ENCODE measurements at regions not wholly inside any gene's neighbourhood (a gene's known extent, or its start where the extent isn't known, plus 50 kb on each side); places are given as distances from the start of the nearest gene placed in this dataset.

DNA sequence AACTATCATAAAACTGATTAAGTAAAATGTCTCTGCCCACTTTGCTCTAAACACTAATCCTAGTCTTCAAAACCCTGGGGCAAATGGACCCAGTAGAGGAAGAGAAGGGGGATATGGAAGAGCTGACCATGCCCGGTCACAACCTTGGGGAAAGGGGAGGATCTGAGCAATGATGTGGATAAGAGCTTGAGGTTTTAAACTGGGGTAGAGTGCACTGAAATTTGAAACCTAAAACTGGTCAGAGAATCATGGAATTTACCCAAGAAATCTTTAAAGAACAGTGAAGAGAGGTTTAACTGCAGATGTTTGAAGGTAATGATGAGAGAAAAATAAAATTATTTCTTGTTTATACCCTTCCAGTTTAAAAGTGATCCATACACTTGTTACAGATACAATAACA is 110.8 kb downstream of the MRPS30 start:
- Mint-ChIP-seq H3K27me3 (ENCODE audit: low read depth in 3 of 3) (peaks cover 0 to 3% (median 0%) of the 10 kb centered on the region in 3 donors), H3K9me3 (peaks cover 3 to 13% (median 7%) of the 10 kb centered on the region in 7 donors), H3K27ac (no peak overlapping the region), H3K4me3 (no peak overlapping the region), H3K4me1 (no peaks in the 10 kb centered on the region), H3K36me3 (no peaks in the 10 kb centered on the region)
- Histone ChIP-seq H3K9me3 (replicated peaks in 1 of 2; ENCODE audit: control insufficient read depth in 1 of 2, insufficient read depth in 1 of 2, low read length in 2 of 2) (peaks cover 14 to 17% of the 10 kb centered on the region in 2 donors), H2AFZ (ENCODE audit: insufficient read depth, low read depth, low read length, poor library complexity, severe bottlenecking) (no peak overlapping the region), H3K4me2 (replicated peaks; ENCODE audit: extremely low read depth, low read length, poor library complexity, severe bottlenecking) (no peak overlapping the region), H4K20me1 (ENCODE audit: insufficient read depth, low read length) (no peaks in the 10 kb centered on the region), H3K79me2 (ENCODE audit: insufficient read depth, low read length) (no peaks in the 10 kb centered on the region), H3K4me1 (ENCODE audit: control insufficient read depth in 1 of 2, insufficient read depth in 2 of 2, low read length in 2 of 2) (no peaks in the 10 kb centered on the region), H3K27ac (ENCODE audit: low read depth in 1 of 2, low read length in 2 of 2) (no peak overlapping the region), H3K4me3 (replicated peaks in 1 of 3; ENCODE audit: low read depth in 2 of 3, low read length in 3 of 3) (no peak overlapping the region), H3K36me3 (replicated peaks in 1 of 2; ENCODE audit: control insufficient read depth in 1 of 2, insufficient read depth in 2 of 2, low read length in 2 of 2) (no peaks in the 10 kb centered on the region), H3K27me3 (ENCODE audit: control insufficient read depth in 2 of 2, insufficient read depth in 2 of 2, low read length in 2 of 2) (no peaks in the 10 kb centered on the region), H3K9ac (ENCODE audit: insufficient read depth, low read length, poor library complexity, severe bottlenecking) (no peak overlapping the region)
- intact Hi-C loops (cut with micrococcal nuclease), result no loop called here
- whole genome bisulfite sequencing (ENCODE audit: insufficient coverage), result 100% methylated on average over 1 of the region's 1 CpG
- DNase-seq, result no peak
- TF ChIP-seq, protein P1, sequence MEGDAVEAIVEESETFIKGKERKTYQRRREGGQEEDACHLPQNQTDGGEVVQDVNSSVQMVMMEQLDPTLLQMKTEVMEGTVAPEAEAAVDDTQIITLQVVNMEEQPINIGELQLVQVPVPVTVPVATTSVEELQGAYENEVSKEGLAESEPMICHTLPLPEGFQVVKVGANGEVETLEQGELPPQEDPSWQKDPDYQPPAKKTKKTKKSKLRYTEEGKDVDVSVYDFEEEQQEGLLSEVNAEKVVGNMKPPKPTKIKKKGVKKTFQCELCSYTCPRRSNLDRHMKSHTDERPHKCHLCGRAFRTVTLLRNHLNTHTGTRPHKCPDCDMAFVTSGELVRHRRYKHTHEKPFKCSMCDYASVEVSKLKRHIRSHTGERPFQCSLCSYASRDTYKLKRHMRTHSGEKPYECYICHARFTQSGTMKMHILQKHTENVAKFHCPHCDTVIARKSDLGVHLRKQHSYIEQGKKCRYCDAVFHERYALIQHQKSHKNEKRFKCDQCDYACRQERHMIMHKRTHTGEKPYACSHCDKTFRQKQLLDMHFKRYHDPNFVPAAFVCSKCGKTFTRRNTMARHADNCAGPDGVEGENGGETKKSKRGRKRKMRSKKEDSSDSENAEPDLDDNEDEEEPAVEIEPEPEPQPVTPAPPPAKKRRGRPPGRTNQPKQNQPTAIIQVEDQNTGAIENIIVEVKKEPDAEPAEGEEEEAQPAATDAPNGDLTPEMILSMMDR (IDR thresholded peaks at IDR 0.05), result no peak

DNA sequence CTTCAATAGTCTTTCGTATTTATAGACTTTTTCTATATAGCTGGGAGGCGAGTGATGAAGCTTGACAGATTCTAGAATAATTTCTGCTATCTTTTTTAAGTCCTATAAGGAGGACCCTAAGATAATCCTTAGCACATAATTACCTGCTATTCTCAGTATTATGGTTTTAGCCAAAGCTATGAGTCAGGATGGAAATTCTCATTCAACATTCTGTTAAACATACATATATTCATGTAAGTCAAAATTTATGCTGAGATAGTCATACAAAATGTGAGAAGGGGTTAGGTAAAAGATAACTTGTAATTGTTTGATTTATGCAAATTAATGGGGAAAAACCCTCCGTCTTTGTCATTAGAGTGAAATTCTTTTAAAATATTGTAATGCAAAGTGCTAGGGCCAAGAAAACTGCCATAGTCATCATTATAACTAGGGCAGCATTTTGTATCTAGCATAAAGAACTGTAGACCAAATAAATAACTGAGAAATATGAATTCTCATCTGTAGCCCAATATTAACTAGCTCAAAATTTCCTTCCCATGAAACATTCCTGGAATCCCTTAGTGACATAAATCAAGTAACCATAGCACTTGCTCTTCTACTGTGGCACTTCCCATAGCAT is 118.5 kb downstream of the MRPS30 start:
- Histone ChIP-seq H3K9me3 (replicated peaks in 1 of 2; ENCODE audit: control insufficient read depth in 1 of 2, insufficient read depth in 1 of 2, low read length in 2 of 2) (peaks cover 6 to 9% of the 10 kb centered on the region in 2 donors), H3K4me2 (replicated peaks; ENCODE audit: extremely low read depth, low read length, poor library complexity, severe bottlenecking) (no peak overlapping the region), H3K9ac (ENCODE audit: insufficient read depth, low read length, poor library complexity, severe bottlenecking) (no peak overlapping the region), H4K20me1 (ENCODE audit: insufficient read depth, low read length) (no peaks in the 10 kb centered on the region), H3K27ac (ENCODE audit: low read depth in 1 of 2, low read length in 2 of 2) (no peak overlapping the region), H3K4me3 (replicated peaks in 1 of 3; ENCODE audit: low read depth in 2 of 3, low read length in 3 of 3) (no peak overlapping the region), H3K36me3 (replicated peaks in 1 of 2; ENCODE audit: control insufficient read depth in 1 of 2, insufficient read depth in 2 of 2, low read length in 2 of 2) (no peaks in the 10 kb centered on the region), H3K4me1 (ENCODE audit: control insufficient read depth in 1 of 2, insufficient read depth in 2 of 2, low read length in 2 of 2) (no peaks in the 10 kb centered on the region), H3K27me3 (ENCODE audit: control insufficient read depth in 2 of 2, insufficient read depth in 2 of 2, low read length in 2 of 2) (no peaks in the 10 kb centered on the region), H3K79me2 (ENCODE audit: insufficient read depth, low read length) (no peaks in the 10 kb centered on the region), H2AFZ (ENCODE audit: insufficient read depth, low read depth, low read length, poor library complexity, severe bottlenecking) (no peak overlapping the region)
- intact Hi-C loops (cut with micrococcal nuclease), result no loop called here
- WGBS (ENCODE audit: insufficient coverage), result no CpG with 5 or more reads among the region's 3 CpGs
- no peak for DNase-seq
- H3K9me3 Mint-ChIP-seq, result peaks cover 0 to 7% (median 5%) of the 10 kb centered on the region in 7 donors
- H3K4me3 Mint-ChIP-seq, result no peak overlapping the region
- no peak overlapping the region for H3K27ac Mint-ChIP-seq
- peaks cover 0 to 1% (median 0%) of the 10 kb centered on the region in 3 donors for H3K27me3 Mint-ChIP-seq (ENCODE audit: low read depth in 3 of 3)
- no peaks in the 10 kb centered on the region for H3K4me1 Mint-ChIP-seq
- H3K36me3 Mint-ChIP-seq, result no peaks in the 10 kb centered on the region
- TF ChIP-seq, protein P1 (IDR thresholded peaks at IDR 0.05), result no peak
